Kidney glomerular epithelial cell (primary cell): ENCODE measurements at regions not wholly inside any gene's neighbourhood (a gene's known extent, or its start where the extent isn't known, plus 50 kb on each side); places are given as distances from the start of the nearest gene placed in this dataset.
"Not testable (repeated sequence)": the region's sequence is repeated elsewhere in the genome, so short reads cannot be mapped to it uniquely, and the experiment has no call there.

Source experiments
- DNase-seq: peaks from one replicate; lab custom pipeline; 2025; lab: John Stamatoyannopoulos, UW

- DNase-seq, result no peak
Observed at GRCh38 chr5:125085797-125086505, 339.5 kb upstream of the ZNF608 start.

DNA sequence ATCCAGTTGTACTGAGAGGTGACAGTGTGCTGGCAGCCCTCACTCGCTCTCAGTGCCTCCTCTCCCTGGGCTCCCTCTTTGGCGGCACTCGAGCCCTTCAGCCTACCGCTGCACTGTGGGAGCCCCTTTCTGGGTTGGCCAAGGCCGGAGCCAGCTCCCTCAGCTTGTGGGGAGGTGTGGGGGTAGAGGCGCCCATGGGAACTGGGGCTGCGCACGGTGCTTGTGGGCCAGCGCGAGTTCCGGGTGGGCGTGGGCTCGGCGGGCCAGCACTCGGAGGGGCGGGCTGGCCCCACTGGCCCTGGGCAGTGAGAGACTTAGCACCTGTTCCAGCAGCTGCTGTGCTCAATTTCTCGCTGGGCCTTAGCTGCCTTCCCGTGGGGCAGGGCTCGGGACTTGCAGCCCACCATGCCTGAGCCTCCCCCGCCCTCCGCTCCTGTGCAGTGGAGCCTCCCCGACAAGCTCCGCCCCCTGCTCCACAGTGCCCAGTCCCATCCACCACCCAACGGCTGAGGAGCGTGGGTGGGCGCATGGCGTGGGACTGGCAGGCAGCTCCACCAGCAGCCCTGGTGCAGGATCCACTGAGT is 342.2 kb upstream of the ZNF608 start:
- no peak for DNase-seq

GRCh38 chr5:125092138-125092537 is 345.7 kb upstream of the ZNF608 start:
- DNase-seq, result not testable (repeated sequence)

GRCh38 chr5:125093776-125094175 is 347.3 kb upstream of the ZNF608 start:
- DNase-seq, result peak; percentile 65

DNA sequence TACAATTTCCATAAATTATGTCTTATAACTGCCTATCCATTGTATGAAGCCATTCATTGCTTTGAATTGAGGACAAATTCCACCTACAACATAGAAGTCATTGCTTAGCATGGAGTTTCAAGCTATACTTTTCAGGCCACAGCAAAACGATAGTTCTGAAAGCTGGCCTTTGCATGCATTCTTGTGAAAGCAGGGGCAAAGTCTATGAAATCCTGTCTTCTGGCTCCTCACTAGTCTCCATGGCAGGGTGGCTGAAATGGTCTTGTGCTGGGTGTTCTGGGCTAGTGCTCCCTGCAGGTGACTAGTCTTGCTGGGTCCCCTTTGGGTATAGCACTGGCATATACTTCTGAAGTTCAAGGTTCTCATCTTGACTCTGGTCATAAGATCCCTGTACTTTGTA is 353.9 kb upstream of the ZNF608 start:
- no peak for DNase-seq

GRCh38 chr5:125100951-125101350 is 354.5 kb upstream of the ZNF608 start:
- DNase-seq, result no peak

- no peak for DNase-seq
Observed at GRCh38 chr5:125103459-125103858, 357.0 kb upstream of the ZNF608 start.

- no peak for DNase-seq
Observed at GRCh38 chr5:125106271-125106670, 359.8 kb upstream of the ZNF608 start.

- no peak for DNase-seq
Observed at GRCh38 chr5:125106881-125107280, 360.4 kb upstream of the ZNF608 start.

GRCh38 chr5:125109293-125109692 is 362.9 kb upstream of the ZNF608 start:
- no peak for DNase-seq

DNA sequence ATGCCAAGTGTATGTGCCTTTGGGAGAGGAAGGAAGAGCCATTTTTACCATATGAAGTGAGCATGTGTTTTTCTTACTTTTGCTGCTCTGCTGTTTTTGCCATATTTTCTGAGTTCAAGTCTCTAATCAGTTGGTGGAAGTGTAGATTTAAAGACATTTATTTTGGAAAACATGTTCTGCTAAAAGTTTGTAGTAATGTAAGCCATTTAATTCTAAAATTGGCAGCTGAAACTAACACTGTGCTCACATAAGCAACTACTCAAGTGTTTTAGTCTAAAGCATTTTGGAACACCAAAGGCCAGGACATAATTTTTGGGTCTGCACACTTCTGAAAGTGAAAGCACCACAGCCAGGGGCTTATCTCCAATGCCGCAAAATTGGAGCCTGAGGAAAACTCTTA is 363.4 kb upstream of the ZNF608 start:
- DNase-seq, result no peak

- DNase-seq, result no peak
Observed at GRCh38 chr5:125112196-125112595, 365.8 kb upstream of the ZNF608 start.

DNA sequence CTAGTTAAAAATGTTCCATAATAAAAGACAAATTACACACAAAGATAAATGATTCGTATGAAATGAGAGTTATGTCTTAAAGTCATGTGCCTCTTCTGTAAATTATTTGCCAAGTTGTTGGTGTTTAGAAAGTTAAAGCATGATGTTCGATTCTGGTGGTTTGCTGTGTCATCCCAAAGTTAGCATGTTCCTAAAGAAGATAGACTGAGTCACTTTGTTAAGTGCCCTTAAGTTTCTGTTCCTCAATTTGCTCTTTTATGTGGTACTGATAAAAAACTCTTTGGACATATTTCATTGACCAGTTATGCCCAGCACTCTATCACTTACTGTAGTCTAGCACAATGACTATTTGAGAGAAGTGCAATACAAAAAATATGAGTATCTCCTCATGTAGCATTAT is 366.9 kb upstream of the ZNF608 start:
- no peak for DNase-seq

- no peak for DNase-seq
Observed at GRCh38 chr5:125115195-125115525, 368.7 kb upstream of the ZNF608 start.

- DNase-seq, result no peak
Observed at GRCh38 chr5:125117566-125117965, 371.1 kb upstream of the ZNF608 start.

- no peak for DNase-seq
Observed at GRCh38 chr5:125120012-125120411, 373.6 kb upstream of the ZNF608 start.

DNA sequence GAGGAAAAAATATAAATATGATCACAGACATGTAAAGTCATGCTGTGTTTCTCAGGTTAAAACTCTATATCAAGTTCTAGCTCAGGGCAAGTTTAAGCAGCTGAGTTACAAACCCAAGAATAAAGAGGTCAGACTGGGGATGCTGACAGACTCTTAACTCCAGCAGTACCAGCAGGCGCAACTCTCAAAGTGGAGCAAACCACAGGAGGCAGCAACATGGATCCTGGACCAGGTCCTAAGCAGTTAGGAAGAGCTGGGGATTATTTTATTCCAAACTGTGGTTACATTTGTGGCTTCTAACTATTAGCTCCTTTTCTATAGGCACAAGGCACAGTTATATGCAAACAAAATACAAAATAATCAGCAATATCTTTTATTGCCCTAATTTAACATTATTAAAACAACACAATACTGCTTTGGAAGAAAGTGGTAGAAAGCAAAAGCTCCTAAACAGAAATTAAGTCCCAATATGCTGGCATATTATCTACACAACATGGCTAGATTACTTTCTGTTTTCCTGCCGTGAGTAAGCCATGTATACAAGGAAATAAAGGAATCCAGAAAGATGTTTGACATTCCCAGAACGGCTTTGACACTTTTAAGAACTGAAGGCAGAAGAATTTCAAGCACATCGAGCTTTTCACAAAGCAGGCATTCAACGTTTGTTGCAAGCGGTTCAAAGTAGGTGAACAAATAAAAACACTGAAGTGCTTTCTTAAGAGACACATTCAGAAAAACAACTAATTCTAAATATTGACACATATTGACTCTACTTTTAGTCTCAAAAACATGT is 378.8 kb upstream of the ZNF608 start:
- no peak for DNase-seq

- DNase-seq, result no peak
Observed at GRCh38 chr5:125126050-125126449, 379.6 kb upstream of the ZNF608 start.

GRCh38 chr5:125129151-125129806 is 382.8 kb upstream of the ZNF608 start:
- DNase-seq, result no peak

DNA sequence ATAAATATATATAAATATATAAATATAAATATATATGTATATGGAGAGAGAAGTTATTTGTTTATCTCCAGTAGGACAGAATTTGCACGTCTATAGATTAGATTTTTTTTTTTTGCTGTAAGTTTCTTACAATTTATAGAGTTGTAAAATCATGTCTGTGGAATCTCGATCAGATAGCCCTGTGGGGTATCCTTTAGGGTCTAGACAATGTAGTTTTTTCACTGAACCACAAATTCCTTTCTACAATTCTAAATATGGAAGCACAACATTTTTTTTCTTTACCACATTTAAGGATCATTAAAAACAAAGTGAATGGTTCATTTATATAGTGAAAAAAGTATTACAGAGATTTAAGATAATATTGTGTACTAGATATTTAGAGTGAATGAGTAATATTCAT is 384.2 kb upstream of the ZNF608 start:
- DNase-seq, result no peak

DNA sequence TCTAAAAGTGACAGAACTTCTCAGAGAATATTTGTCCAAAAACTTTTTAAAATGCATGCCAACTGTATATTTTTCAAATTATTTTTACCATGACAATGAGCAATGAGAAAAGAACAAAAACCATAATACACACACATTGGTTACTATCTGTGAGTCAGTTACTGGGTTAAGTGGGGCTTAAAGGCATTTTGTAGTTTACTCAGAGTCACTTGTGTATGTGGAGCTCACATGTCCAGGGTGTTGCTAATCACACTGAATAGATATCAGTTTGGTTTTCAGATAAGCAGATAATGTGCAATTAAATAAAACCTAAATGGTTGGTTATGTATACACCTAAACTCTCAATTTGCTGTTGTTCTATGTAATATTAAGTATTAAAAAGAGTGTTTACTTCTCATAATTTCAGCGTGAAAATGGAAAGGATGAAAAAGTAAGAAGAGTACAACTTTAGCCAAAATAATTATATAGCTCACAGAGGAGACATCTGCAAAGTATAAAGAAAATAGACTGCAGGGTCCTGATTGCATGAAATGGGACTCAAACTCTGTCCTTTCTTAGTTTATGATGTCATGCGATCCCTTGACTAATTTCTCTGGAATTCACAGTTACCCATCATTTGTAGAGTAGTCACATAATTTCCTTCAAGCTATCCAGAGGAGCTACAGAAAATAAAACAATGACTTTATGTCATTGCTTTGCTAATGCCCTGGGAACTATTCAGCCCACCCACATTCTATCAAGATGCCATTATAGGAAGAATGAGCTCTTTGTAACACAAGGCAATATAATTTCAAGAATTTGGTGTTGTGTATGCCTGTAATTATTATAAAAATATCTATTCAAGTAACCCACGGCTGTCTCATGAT is 388.0 kb upstream of the ZNF608 start:
- peak; percentile 90 for DNase-seq

GRCh38 chr5:125137535-125137934 is 391.1 kb upstream of the ZNF608 start:
- peak; percentile 82 for DNase-seq
